ENCODE measurements at regions not wholly inside any gene's neighbourhood (a gene's known extent, or its start where the extent isn't known, plus 50 kb on each side); places are given as distances from the start of the nearest gene placed in this dataset.
"Not testable (repeated sequence)": the region's sequence is repeated elsewhere in the genome, so short reads cannot be mapped to it uniquely, and the experiment has no call there.

DNA sequence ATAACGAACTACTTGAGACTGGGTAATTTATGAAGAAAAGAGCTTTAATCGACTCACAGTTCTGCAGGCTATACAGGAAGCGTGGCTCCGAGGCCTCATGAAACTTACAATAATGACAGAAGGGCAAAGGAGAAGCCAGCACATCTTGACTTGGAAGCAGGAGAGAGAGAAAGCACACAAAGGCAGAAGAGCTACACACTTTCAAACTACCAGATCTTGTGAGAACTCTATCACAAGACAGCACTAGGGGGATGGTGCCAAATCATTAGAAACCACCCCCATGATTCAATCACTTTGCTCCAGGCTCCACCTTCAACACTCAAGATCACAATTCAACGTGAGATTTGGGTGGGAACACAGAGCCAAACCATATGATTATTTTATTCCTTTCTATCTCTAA is 655.9 kb upstream of the SYT4 start:
- no peak for DNase-seq (ENCODE audit: insufficient read length, low spot score)
- FAIRE-seq = no peak

DNA sequence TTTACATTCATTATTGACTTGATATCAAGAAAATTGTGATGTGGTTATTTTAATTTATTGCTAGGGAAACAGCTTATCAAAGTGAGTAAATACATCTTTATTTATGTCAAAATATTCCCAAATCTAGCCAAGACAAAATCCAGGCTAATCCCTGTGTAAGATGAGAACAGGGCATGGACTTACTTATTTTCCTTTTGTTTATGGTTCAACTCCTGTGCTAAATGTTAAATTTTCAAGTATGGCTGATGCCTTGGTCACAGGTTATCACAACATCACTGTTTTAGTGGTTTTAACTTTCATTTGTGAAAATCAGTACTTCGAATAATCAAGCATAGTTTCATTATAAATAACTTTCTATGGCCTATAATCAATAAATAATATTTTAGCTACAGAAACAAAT is 657.0 kb upstream of the SYT4 start:
- FAIRE-seq (no peak), DNase-seq (ENCODE audit: insufficient read length, low spot score) (no peak)

DNA sequence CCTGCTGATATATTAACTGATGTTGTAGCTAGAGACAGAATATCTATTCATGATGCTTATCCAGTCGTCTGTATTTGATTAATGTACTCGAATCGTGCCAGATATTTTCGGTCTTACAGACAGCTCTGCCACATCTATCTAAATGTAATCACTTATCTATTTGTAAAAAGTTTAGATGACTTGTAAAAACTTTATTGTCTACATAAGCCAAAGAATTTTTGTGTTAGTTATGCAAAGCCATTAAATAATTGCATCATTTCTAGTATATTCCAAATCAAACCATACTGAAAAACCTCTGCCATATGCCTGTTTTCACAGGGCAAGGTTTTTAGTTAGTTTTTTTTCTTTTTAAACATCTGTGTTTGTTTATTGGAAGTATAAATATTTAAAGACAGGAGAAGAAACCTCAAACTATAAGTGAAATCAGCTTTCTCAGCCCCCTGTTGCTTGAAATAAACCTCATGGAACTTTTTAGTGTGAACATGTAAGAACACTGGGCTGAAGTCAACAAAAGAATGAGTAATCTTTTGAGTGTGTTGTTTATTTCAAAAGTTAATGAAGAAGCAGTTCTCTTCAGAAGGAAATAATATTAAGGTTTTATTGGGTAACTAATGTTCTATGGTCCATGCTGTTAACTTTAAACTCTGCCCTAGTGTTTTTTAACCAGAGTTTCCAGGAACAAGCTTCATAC is 657.6 kb upstream of the SYT4 start:
- FAIRE-seq (no peak), DNase-seq (ENCODE audit: insufficient read length, low spot score) (no peak)

DNA sequence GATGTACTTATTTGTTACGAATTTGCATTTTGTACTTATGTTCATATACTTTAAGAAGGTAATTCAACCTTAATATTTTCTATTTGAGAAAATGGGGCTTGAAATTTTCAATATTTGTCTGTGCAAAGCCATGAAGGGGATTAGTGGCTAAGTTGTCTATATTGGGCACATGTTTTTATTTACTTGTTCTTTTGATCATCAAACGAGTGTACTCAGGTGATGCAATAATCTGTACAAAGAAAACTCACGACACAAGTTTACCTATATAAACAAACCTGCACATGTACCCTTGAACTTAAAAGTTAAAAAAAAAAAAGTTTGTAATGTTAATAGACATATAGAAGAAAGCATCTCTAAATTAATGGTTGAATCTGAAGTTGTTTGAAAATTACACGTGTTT is 658.9 kb upstream of the SYT4 start:
- no peak for FAIRE-seq

DNA sequence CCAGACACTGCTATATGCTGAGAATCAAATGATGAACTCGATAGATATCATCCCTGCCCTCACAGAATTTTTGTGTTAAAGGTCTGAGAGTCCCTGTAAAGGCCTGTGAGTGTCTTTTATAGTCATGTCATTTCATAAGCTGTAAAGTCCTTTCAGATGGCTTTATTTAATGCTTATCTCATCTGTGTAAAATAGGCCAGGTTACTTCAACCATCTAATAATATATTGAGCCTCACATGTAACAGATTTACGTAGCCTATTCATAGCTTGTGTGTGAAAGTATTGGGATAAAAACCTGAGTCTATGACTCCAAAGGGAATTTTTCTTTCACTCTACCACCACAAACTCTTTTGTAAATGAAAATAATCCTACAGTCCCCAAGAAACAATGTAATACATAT is 672.0 kb upstream of the SYT4 start:
- FAIRE-seq (no peak), DNase-seq (ENCODE audit: insufficient read length, low spot score) (no peak)

More for the DNA sequence above, 658.9 kb upstream of the SYT4 start:
- no peak for DNase-seq (ENCODE audit: insufficient read length, low spot score)

DNA sequence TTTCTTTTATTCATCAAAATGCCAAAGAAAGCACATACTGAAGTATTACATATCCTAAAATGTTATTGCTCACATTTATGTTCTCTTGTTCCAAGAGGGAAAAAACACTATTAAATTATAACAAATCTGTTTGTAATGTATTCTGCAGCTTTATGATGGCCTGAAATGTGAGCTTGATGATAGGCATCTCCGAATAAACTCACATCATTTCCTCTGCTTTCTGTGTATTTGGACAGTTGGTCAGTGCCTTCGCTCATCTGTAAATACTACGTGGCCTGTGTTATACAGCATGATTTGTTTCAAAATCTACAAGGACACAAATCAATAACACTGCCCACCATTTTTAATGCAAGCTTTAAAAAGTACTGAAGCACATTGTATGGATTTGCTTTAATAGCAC is 672.8 kb upstream of the SYT4 start:
- no peak for FAIRE-seq

DNA sequence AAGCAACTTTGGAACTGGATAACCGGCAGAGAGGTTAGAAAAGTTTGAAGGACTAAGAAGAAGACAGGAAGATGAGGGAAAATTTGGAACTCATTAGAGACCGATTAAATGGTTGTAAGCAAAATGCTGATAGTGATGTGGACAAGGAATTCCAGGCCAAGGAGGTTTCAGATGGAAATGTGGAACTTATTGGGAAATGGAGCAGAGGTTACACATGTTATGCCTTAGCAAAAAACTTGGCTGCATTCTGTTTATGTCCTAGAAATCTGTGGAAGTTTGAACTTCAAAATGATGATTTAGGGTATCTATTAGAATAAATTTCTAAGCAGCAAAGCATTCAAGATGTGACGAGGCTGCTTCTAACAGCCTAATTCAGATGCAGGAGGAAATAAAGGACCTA is 675.1 kb upstream of the SYT4 start:
- no peak for DNase-seq (ENCODE audit: insufficient read length, low spot score)
- no peak for FAIRE-seq

More for the DNA sequence above, 672.8 kb upstream of the SYT4 start:
- no peak for DNase-seq (ENCODE audit: insufficient read length, low spot score)

DNA sequence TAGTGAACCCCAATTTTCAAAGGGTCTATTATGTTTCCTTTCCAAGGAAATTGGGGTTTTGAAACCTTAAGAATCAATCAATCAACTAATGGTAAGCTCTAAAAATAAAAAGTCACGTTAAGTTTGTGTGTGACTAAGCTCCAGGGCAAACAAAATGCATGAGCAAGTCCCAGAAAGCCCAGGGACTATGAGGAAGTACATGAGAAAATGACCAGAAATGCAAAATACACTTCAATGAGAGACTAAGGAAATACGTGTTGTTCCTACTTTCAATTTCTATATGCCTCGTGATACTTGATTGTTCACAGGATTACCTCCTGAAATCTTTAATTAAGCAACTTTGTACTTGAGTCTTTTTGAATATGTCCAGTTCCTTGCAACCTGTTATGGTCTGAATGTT is 684.4 kb upstream of the SYT4 start:
- FAIRE-seq (no peak), DNase-seq (ENCODE audit: insufficient read length, low spot score) (no peak)

DNA sequence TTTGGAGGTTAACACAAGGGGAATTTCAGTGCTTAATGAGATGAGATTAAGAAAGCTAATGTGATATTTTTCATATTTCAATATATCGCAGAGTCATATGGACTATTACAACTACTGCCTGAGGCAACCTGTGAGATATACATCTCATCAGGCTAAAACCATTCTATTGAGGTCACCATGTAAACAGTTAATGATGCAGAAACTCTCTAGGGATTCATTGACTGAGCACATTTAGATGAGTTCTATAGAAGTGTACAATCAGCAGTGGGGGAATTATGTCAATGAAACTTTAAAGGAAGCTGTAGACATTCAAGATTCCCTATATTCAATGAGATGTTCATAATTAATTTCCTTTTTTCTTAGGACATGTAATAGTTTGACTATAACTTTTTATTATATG is 687.4 kb upstream of the SYT4 start:
- FAIRE-seq = no peak

DNA sequence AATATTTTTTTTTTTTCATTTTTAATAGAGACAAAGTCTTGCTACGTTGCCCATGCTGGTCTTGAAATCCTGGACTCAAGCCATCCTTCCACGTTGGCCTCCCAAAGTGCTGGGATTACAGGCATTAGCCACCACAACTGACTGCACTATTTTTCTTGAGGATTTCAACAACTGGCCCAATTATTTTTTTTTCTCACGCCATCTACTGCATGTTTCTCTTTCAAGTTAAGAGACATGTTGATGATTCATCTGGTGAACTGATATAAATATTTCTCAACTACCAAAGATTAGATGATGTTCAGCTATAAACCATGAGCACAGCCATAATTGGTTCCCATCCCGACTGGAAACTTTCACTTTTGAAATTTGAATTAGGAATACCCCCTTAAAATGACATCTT is 688.4 kb upstream of the SYT4 start:
- no peak for FAIRE-seq
- no peak for DNase-seq (ENCODE audit: insufficient read length, low spot score)

More for the DNA sequence above, 687.4 kb upstream of the SYT4 start:
- DNase-seq (ENCODE audit: insufficient read length, low spot score) = no peak

DNA sequence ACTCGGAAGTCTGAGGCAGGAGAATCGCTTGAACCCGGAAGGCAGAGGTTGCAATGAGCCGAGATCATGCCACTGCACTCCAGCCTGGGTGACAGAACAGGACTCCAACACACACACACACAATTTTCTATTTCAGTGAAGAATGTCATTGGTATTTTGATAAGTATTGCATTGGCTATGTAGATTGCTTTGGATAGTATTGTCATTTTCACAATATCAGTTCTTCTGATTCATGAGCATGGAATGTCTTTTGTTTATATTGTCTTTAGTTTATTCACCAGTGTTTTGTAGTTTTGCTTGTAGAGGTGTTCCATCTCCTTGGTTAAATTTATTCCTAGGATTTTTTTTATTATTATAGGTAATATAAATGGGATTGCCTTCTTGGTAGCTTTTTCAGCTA is 693.4 kb upstream of the SYT4 start:
- FAIRE-seq (no peak), DNase-seq (ENCODE audit: insufficient read length, low spot score) (no peak)

DNA sequence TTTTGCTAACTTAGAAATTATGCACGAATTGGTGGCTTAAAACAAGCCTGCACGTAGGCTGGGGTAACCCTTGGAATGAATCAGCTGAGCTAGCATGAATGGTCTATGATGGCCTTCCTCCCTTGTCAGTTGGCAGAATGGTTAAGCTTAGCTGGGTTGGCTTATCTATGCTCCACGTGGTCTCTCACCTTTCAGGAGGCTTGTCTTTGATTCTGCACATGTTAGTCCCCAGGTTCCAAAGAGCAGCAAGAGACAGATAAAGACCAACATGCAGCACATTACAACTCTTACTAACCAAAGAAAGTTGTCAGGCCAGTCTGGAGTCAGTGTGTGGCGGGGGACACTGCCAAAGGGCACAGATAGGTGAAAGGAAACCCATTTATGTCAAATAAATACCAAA is 700.9 kb upstream of the SYT4 start:
- FAIRE-seq = no peak
- DNase-seq (ENCODE audit: insufficient read length, low spot score) = no peak

DNA sequence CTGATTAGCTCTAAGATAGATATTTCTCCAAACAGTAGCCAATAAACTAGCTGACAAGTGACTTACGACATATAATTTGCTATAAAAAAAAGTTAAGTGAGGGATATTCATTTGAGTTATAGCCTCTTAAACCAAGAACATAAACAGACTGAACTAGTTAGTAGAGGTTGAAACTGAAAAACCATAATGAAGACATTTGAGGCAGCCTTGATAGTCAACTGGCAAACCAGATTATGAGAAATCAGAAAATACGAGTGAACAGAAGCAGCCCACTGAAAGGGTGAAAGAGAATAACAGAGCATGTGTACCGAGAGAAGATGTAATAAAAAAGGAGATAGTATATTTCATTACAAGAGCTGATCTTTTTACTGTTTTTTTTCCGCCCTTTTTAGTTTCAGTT is 698.1 kb upstream of the SETBP1 start:
- DNase-seq (ENCODE audit: insufficient read length, low spot score) (no peak), FAIRE-seq (no peak)

DNA sequence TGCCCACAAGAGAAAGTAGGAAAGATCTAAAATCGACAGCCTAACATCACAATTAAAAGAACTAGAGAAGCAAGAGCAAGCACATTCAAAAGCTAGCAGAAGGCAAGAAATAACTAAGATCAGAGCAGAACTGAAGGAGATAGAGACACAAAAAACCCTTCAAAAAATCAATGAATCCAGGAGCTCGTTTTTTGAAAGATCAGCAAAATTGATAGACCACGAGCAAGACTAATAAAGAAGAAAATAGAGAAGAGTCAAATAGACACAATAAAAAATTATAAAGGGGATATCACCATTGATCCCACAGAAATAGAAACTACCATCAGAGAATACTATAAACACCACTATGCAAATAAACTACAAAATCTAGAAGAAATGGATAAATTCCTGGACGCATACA is 693.6 kb upstream of the SETBP1 start:
- not testable (repeated sequence) for FAIRE-seq; DNase-seq (ENCODE audit: insufficient read length, low spot score)

DNA sequence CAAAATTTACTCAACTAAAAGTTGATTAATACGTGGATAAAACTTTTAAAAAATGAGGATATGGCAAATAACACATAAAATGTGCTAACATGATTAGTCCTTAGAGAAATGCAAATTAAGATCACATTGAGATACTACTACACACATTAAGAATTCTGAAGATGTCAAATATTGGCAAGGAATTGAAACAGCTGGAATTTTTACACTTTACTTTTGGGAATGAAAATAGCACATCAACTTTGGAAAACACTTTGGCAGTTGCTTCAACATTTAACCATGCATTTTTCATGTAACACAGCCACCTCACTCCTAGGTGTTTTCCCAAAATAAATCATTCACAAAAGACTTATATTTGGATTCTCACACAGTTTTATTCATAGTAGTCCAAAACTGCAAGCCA is 687.9 kb upstream of the SETBP1 start:
- no peak for DNase-seq (ENCODE audit: insufficient read length, low spot score)
- FAIRE-seq = no peak

DNA sequence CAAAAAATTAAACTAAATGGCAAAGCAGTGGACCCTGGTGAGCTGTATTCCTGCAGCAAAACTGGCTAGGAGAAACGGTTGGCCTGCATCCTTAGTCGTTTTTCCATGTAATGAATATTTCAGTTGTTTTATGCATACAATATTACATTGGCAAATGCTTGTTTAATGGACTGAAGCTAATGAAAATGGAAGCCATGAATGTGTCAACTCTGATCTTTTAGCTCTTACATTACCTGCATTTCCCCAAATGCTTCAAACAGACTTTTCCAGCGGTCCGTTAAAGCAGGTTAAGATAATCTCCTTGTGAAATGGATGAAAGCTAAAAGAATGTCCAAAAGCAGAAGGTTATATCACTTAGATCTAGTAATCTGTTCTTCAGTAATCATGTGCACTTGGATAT is 686.3 kb upstream of the SETBP1 start:
- FAIRE-seq = no peak

DNA sequence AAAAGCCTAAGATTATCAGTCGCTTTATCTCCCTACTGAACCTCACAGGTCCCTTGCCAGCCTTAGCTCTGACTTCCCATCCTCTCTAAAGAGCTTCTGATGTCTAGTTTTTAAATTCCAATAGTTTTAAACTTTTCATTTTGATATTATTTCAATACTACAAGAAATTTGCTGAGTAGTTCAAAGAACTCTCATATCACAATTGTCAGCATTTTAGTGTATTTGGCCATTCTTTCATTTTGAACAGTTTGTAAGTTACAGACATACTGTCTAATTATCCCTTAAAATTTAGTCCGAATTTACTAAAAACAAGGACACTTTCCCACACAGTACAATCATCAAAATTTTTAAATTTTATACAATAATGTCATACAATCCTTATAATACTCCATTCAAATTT is 666.8 kb upstream of the SETBP1 start:
- DNase-seq (ENCODE audit: insufficient read length, low spot score) = no peak
- FAIRE-seq = no peak

More for the DNA sequence above, 686.3 kb upstream of the SETBP1 start:
- DNase-seq (ENCODE audit: insufficient read length, low spot score) = no peak

DNA sequence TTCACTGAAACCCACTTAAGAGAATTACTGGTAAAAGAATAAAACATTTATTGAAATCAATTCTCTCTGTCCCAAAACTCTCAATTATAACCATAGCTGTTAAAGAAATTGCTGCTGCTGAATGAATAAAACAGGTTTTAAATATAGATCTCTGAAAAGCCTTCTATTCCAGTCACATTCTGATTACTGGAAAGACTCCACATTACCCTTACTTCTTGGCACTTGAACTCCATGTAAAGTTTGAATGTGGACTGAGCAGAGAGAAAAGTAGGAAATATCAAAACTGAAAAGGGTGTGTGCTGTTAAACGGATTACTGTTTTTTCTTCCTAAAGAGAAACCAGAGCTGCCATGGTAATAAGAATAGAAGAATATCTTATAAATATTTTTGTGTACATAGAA is 655.3 kb upstream of the SETBP1 start:
- DNase-seq (ENCODE audit: insufficient read length, low spot score) (no peak), FAIRE-seq (no peak)

DNA sequence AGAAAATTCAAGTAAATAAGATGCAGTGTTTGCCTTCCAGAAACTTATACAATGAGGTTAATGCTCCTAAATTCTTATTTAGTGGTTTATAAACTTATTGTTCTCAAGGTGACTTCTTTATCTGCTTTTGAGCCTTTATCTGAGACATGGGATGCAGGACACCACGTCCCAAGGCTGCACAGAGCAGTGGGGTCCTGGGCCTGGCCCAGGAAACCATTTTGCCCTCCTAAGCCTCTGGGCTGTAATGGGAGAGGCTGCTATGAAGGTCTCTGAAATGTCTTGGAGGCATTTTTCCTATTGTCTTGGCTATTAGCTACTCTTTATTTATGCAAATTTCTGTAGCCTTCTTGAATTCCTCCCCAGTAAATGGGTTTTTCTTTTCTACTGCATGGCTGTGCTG is 652.6 kb upstream of the SETBP1 start:
- no peak for FAIRE-seq

DNA sequence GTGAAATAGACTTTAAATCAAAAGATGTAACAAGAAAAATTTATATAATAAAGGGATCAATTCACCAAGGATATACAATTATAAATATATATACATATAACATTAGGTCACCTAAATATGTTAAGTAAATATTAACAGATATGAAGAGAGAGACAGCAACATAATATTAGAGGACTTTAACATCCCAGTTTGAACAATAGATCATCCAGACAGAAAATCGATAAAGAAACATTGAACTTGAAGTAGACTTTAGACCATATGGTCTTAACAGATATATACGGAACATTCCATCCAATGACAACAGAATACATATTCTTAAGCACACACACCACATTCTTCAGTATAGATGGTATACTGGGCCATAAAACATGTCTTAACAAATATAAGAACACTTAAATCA is 649.6 kb upstream of the SETBP1 start:
- no peak for FAIRE-seq
- DNase-seq (ENCODE audit: insufficient read length, low spot score) = no peak

More for the DNA sequence above, 652.6 kb upstream of the SETBP1 start:
- no peak for DNase-seq (ENCODE audit: insufficient read length, low spot score)

DNA sequence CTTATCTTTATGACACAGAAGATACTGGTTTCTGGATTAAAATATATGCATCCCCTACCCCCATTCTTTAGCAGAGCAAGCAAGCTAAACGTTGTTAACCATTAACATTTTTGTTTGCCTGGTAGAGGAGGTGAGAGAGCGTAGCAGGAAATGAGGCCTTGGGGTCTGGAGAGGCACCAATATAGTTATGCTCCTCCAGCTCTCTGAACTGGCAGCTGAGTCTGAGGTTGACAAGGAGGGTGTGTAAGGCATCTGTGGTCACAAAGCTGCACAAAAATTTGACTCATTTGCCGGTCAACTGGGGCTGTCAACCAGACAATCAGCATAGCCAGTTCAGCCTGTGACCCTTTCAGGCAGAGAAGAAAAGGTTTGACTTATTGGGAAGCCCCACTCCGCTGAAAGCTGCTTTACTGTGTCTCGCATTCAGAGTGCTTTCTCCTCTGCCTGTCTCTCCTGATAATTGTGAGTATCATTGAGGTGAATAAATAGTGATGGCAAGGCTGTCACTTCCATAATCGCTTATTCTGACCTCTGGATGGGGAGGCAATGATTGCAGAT is 647.5 kb upstream of the SETBP1 start:
- FAIRE-seq (no peak), DNase-seq (ENCODE audit: insufficient read length, low spot score) (no peak)

DNA sequence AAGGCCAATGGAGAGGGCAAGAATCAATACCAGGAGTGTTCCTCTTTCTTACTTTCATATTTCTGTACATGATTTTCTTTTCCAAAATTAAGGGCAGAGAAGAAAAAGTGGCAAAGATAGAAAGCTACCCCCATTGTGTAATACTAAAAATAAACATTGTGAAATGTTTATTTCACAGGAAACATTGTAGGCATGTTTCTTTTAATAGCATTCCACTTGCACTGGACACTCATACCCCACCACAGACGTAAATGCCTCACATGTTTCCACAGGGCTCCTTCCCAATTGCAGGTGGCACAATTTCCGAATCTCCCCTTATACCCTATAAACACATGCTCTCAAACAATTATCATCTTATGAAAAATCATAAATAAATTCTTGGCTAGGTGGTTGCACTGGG is 645.1 kb upstream of the SETBP1 start:
- DNase-seq (ENCODE audit: insufficient read length, low spot score) = no peak

DNA sequence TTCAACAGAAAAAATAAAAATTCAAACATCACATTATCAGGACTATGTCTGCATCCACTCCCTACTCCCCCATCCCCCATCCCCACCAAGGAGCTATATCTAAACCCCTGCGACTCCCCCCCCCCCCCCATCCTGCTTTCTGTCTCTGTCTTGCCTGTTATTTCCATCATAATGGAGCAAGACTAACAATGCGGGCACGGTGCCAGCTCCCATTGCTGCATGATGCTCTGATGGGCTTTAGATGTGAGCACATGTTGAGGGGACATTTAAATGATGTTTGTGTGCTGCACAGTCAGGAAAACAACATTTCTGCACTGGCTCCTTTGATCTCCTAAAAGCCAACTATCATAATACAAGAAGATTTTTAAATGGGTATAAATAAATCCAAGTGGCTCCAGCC is 644.2 kb upstream of the SETBP1 start:
- DNase-seq (ENCODE audit: insufficient read length, low spot score) (no peak), FAIRE-seq (no peak)

More for the DNA sequence above, 645.1 kb upstream of the SETBP1 start:
- FAIRE-seq = no peak
